GM19397 (cell line): ENCODE measurements at regions not wholly inside any gene's neighbourhood (a gene's known extent, or its start where the extent isn't known, plus 50 kb on each side); places are given as distances from the start of the nearest gene placed in this dataset.

Experiments used
- ATAC-seq: cut with Tn5 transposase; IDR thresholded peaks from one replicate; pipeline ENCODE4 v1.9.1; 2021; ENCODE audit warnings: mild to moderate bottlenecking, moderate library complexity; ENCODE audit not compliant: unreplicated experiment

DNA sequence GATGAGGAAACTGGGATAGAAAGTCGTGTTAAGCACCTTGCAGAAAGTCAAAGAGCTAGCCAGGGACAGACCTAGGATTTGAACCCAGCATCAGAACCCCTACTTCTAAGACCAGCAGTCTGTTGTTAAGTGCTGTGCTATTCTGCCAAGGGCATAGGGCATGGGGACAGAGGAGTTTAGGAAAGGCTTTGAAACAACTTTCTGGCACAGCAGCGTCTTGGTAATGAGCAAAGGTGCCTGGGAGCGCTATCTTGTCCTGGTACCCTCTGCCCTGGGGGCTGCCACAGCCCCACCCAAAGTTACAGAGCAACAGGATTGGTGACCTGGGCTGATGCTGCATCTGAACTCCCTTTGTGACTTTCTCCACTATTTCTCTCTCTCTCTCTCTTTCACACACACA, 1108.1 kb downstream of the BCL11B start:
- ATAC-seq = no peak

DNA sequence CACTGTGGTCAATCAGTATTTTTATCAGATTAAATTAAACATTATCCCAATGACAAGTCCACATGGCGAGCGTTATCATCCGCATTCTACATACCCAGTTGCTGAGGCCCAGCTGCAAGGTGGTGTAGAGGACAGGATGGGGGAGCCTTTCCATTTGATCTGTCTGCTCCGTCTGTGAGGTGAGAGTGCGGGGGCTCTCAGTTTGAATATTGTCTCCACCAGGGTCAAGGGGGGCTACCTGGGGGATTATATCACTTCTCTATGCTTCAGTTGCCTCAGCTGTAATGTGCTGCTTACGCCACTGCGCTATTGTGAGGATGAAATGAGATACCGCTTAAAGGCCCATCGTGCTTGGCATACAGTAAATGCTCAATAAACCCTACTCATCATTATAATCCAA, 1106.0 kb downstream of the BCL11B start:
- no peak for ATAC-seq

GRCh38 chr14:98167275-98167674, 1104.7 kb downstream of the BCL11B start:
- no peak for ATAC-seq

DNA sequence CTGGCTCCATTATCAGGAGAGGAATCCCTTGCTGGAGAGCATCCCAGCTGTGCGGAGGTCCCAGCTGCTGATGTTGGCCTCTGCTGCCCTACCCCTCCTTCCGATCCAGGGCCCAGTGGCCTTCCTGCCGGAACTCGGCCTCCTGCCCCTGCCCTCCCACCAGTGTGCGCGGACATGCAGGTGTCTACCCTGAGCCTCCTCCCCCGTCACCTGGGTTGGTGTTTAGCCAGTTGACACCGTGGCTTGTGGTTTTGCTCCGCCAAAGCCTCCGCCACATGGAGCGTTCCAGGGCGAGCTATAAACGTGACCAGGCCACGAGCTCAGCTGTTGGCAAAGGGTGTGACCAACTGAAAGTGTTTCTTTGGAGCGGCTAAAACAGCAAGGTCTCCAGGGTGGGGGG, 1104.3 kb downstream of the BCL11B start:
- no peak for ATAC-seq

DNA sequence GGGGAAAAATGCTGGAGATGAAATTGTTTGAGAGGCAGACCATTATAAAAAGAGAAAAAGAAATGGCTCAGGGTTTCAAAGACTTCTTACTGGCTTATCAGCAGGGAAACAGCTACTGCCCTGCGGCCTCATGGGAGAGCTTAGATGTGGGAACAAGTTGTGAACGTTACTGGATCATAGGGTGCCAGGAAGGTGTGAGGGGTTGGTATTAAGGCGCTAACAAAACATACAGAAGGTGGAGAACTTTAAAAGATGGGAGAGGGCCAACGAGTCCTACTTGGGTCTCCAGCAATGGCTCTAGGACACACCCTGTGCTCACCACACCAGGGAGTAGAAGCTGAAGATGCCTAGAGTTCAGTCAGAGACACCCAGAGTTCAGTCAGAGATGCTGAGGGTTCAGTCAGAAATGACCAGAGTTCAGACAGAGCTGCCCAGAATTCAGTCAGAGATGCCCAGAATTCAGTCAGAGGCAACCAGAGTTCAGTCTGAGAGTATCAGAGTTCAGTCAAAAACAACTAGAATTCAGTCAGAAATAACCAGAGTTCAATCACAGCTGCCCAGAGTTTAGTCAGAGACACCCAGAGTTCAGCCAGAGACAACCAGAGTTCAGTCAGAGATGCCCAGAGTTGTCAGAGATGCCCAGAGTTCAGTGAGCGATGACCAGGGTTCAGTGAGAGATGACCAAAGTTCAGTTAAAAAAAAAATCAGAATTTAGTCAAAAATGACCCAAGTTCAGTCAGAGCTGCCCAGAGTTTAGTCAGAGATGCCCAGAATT, 1103.6 kb downstream of the BCL11B start:
- no peak for ATAC-seq

GRCh38 chr14:98169170-98169587, 1102.8 kb downstream of the BCL11B start:
- no peak for ATAC-seq

DNA sequence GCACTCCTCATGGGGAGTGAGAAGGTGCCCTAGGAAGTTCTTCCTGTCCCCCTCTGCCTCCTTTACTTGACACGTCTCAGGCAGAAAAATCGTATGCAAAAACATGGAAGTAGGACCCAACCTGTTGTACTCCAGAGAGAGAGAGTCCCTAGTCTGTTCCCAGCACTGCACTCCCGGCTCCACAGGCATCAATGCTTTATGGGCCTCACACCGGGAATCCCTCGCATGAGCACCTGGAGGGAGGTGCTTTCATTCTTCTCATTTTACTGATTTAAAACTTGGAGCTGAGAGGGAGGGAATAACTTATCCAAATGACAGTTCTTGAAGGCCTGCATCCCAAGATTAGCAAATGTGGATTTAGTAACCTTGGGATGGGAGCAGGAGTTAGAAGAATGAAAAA, 1101.4 kb downstream of the BCL11B start:
- no peak for ATAC-seq

- no peak for ATAC-seq
Measured at GRCh38 chr14:98171654-98172053, 1100.3 kb downstream of the BCL11B start.

- no peak for ATAC-seq
Measured at GRCh38 chr14:98172243-98172778, 1099.7 kb downstream of the BCL11B start.

DNA sequence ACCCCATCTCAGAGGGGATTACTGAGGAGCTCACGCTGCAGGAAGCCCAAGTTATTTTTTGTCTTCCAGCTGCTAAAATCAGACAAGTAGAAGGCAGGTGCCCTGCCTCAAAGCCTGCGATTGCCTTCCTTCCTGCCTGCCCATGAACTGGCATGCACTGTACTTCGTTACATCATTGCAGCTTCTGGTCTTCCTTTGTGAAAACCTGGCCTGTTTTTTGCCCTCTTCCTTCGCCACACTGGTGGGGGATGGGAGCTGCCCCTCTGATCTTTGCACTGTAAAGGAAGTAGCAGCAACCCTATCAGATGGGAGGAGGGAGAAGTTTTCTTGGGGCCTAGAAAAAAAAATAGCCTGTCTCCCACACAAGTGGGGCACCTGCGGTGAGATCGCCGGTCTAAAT, 1098.7 kb downstream of the BCL11B start:
- ATAC-seq = no peak

GRCh38 chr14:98174041-98174440, 1098.0 kb downstream of the BCL11B start:
- ATAC-seq = no peak

DNA sequence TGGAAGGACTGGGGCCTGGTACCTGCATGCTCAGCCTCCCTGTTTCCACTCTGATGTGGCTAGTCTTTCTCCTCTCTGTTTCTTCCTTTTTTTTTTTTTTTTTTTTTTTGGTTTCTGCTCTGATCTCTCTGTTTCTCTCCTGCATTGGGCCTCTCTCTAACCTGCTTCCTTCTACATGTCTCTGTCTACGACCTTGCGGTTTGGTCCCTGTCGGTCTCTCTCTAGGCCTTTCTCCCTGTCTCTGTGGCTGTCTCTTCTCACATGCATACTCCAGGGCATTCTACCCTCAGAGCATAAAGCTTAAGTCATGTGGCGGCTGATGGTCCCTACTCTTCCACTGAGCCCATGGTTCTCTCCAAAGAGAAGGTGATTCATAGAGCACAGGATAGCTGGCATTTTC, 1096.6 kb downstream of the BCL11B start:
- ATAC-seq = no peak

GRCh38 chr14:98175881-98176280, 1096.1 kb downstream of the BCL11B start:
- no peak for ATAC-seq

DNA sequence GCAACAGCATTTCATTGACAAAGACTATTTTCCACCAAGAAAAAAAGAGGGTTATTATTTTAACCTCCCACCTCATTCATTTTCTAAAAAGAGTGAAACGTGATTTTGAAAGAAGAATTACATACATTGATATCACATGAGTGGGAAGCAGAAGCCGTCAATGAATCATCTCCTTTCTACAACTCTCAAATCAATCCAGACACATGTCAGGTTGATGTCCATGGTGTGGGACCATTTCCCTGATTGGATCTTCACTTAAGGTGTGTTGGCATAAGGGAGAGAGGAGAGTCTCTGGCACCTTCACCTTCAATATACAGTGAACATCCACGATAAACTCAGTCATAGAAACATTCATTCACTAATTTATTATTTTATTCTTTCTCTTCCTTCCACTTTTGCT, 1095.1 kb downstream of the BCL11B start:
- ATAC-seq = no peak

DNA sequence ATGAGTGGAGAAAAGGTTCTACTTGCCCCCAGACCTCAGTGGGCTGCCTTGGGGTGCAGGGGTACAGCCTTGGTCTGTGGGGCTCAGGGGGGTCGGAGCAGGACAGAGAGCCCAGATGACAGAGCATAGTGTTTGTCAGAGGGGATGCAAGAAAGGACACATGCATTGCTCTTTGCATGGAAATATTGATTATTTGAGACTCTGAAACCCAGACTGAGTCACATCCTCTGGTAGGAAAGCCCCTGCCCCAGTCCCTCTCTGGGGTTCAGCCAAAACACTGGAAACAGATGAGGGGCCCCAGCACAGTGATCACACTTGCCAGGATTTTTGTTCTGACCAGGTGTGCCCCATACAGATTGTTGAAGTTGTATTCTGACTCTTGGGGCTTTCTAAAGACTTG, 1094.4 kb downstream of the BCL11B start:
- no peak for ATAC-seq

DNA sequence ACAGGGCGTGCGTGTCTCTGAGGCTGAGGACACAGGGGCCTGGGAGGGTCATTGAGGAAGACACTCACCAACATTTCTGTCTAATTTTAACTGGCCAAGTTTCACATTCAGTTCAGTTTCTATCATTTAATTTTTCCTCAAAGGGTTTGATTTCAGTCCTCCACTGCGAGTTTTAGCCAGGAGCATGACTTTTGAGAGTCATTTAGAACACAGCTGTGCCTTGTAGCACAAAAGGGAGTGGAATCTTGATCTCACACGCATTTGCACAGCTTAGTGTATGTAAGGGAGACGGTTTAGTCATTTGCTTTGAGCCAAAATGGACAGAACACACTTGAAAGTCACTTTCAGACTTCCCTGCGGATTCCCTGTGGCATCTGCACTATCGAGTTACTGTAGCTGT, 1090.8 kb downstream of the BCL11B start:
- no peak for ATAC-seq

DNA sequence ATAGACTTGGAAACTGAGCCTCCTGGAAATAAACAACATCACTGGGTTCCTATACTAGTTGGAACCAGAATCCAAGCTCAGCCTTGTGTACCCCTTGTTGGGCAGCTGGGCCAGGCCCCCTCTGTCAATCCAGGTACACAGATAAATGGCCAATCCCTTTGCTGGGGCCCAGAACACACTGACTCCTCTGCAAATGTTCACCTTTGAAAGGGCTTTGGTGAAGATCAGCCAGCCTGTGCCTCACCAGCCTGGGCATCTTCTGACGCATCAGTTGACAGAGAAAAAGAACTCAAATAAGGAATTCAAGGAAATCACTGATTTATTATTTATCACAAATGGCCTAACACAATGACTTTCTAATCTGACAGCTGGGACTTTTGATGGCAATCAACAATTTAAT, 1090.2 kb downstream of the BCL11B start:
- no peak for ATAC-seq

DNA sequence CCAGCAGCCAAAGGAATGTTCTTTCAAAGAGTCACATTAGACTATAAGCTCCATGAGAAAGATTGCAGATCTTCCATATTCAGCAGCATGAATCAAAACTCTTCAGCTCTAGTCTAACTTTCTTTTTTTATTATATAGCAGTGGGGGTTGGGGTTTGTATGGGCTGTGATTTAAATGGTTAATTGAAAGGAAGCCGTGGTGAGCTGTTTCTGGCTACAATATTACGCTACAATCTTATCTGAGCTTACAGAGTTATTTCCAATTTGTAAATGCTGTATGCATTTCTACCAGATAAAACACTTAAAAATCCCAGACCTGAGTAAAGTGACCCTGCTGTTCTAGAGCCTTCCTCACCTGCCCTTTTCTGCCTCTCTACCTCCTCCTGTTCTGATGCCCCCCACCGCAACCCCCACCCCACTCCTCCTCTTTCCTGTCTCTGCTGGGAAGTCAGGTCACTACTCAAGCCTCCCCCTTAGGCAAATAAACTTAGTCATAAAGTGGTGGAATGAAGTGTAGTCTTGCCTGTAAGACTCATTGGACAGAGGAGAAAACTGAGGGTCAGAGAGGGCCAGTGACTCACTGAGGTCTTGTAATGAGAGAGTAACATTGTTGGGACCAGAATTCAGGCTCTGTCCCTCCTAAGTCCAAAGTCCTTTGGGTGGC, 1089.5 kb downstream of the BCL11B start:
- ATAC-seq = no peak

DNA sequence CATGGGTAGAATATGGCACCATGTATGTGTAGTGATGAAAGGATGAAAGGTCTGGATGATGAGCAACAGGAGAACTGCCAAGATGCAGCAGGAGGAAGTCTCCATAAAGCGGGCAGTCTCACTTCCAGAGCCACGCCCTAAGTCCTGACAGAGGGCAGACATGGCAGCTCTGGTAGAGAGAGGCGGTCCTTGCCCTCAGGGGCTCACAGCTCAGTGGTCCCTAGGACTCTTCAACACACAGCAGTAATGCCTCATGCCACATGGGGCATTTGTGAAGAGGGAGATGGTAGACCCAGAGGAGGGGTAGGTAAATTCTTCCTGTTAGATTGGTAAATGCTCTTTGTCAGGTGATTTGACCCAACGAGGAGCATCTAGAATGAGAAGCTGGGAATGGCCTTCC, 1088.4 kb downstream of the BCL11B start:
- ATAC-seq = no peak

DNA sequence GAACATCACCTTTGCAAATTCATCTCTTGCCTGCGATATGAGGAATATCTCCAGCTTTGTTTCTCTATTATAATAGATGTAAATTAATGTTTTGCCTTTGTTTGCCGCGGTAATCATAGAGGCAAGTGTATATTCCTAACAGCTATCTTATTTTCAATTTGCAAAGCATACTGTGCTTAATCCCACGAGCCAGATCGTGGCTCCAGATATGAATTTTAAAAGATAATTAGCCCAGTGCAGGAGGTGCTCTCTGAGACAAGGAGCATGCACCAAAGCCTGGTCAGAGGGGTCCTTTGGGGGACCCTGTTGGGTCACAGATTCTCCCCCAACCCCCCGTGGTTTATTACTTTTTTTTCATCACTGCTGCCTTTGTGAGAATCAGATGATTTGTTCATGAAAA, 1087.5 kb downstream of the BCL11B start:
- no peak for ATAC-seq

GRCh38 chr14:98185036-98185435, 1087.0 kb downstream of the BCL11B start:
- no peak for ATAC-seq

DNA sequence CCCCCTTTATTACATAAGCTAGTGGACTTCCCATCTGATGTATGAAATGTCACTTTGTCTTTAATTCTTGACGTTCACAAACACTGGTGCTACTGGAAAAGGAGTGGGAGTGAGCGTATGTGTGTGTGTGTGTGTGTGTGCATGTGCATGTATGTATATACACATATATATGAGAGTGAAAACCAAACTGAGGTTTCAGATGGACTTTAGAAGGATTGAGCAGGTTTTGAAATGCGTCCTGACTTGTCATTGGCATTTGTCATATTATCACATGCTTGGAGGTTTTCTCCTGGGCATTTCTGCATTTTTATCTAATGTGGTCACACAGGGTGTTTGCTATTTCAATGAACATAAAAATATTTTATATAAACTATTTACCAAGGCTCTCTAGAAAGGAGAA, 1085.9 kb downstream of the BCL11B start:
- no peak for ATAC-seq
